Activated CD4-positive, alpha-beta T cell treated with anti-CD3 and anti-CD28 coated beads for 36 hours (primary cell): ENCODE measurements at regions not wholly inside any gene's neighbourhood (a gene's known extent, or its start where the extent isn't known, plus 50 kb on each side); places are given as distances from the start of the nearest gene placed in this dataset.

Experiments used
- ATAC-seq: fragments of 200-7000 bp; cut with Tn5 transposase; one replicate; pipeline ENCODE4 v1.10.0; 2021; ENCODE audit warnings: mild to moderate bottlenecking, moderate library complexity
- CTCF ChIA-PET: fragments of 350-600 bp; sonication (Branson Sonifier 250); formaldehyde crosslinking; loops from one replicate; lab custom pipeline; 2021; ENCODE audit warnings: antibody characterized with exemption; lab: Charles Lee
- POLR2A ChIA-PET: fragments of 350-600 bp; sonication (Branson Sonifier 250); formaldehyde crosslinking; loops from one replicate; lab custom pipeline; 2021; ENCODE audit warnings: antibody characterized with exemption, inconsistent platforms; lab: Charles Lee
- DNase-seq: peaks from one replicate; pipeline ENCODE4 v3.0.0-alpha.2; 2020
- H3K27ac Mint-ChIP-seq: one replicate; pipeline ENCODE4 v1.8.0; 2021; ENCODE audit warnings: mixed read lengths
- H3K27me3 Mint-ChIP-seq: one replicate; pipeline ENCODE4 v1.8.0; 2021; ENCODE audit warnings: mixed read lengths
- H3K36me3 Mint-ChIP-seq: one replicate; pipeline ENCODE4 v1.8.0; 2021; ENCODE audit warnings: low read depth, mixed read lengths
- H3K4me1 Mint-ChIP-seq: one replicate; pipeline ENCODE4 v1.8.0; 2021; ENCODE audit warnings: mixed read lengths
- H3K4me3 Mint-ChIP-seq: one replicate; pipeline ENCODE4 v1.8.0; 2021; ENCODE audit warnings: mild to moderate bottlenecking, moderate library complexity, mixed read lengths
- H3K9me3 Mint-ChIP-seq: one replicate; pipeline ENCODE4 v1.8.0; 2021; ENCODE audit warnings: low read depth, mixed read lengths
- intact Hi-C, 2 experiments: fragments of 100-400 bp; cut with DNase I in 1 of 2; cut with micrococcal nuclease in 1 of 2; formaldehyde crosslinking; loops; one replicate each; pipeline versions ENCODE4 v1.14.2 to v1.15.1; 2022 to 2024; cut with DNase I, micrococcal nuclease

DNA sequence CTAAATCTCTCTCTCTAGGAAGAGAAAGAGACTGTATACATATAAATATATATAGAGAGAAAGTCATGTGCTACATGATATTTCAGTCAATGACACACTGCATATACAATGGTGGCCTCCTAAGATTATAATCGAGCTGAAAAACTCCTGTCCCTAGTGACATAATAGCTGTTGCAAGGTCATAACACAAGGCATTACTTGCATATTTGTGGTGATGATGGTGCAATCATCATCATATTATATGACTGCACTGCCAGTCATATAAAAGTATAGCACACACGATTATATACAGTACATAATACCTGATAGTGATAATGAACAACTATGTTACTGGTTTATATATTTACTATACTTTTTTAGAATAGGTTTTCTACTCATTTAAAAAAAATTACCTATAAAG lies 316.7 kb downstream of the FGFR2 start:
- no peaks in the 10 kb centered on the region for H3K27me3 Mint-ChIP-seq
- ChIA-PET POLR2A (no interaction called here), CTCF (no interaction called here)
- no peak for DNase-seq
- peaks cover 3% of the 10 kb centered on the region for H3K9me3 Mint-ChIP-seq
- no peak overlapping the region for H3K27ac Mint-ChIP-seq
- no peak for ATAC-seq
- intact Hi-C loops = no loop called here
- H3K36me3 Mint-ChIP-seq = no peaks in the 10 kb centered on the region
- H3K4me3 Mint-ChIP-seq = no peak overlapping the region
- no peaks in the 10 kb centered on the region for H3K4me1 Mint-ChIP-seq

DNA sequence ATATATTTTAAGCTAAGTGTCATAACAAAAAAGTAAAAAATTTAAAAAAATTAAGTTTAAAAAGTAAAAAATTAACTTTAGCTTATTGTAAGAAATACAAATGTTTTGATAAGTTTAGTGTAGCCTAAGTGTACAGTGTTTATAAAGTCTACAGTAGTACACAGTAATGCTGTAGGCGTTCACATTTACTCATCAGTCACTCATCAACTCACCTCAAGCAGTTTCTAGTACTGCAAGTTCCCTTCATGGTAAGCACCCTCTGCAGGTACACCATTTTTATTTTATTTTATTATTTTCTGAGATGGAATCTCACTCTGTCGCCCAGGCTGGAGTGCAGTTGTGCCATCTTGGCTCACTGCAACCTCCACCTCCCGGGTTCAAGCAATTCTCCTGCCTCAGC lies 316.0 kb downstream of the FGFR2 start:
- H3K4me1 Mint-ChIP-seq = no peaks in the 10 kb centered on the region
- no peak for ATAC-seq
- no peak overlapping the region for H3K27ac Mint-ChIP-seq
- ChIA-PET POLR2A (no interaction called here), CTCF (no interaction called here)
- H3K9me3 Mint-ChIP-seq = peaks cover 3% of the 10 kb centered on the region
- no peak overlapping the region for H3K4me3 Mint-ChIP-seq
- DNase-seq = no peak
- H3K36me3 Mint-ChIP-seq = no peaks in the 10 kb centered on the region
- intact Hi-C loops = no loop called here
- H3K27me3 Mint-ChIP-seq = no peaks in the 10 kb centered on the region

DNA sequence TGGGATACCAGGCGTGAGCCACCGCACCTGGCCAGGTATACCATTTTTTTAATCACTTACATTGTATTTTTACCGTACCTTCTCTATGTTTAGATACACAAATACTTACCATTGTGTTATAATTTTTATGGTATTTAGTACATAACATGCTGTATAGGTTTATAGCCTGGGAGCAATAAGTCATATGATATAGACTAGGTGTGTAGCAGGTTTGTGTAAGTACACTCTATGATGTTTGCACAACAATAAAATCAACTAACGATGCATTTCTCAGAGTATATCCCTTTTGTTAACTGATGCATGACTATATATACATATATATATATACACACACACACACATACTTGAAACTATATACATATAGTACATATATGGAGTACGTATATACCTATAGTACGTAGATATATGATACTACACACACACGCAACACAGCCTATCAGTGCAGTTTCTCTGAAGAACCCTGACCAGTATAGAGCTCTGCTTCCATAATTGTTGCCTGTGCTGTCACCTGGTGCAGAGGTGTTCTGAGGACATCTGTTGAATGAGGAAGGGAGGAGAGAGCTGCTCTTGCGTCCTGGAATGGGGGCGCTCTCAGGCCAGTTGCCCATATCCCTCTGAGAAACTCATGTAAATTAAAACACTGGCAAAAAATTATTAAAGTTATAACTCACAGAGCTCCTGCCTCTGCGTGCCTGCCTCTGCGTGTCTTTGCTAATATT lies 315.3 kb downstream of the FGFR2 start:
- intact Hi-C loops = no loop called here
- ChIA-PET POLR2A (no interaction called here), CTCF (no interaction called here)
- peaks cover 3% of the 10 kb centered on the region for H3K9me3 Mint-ChIP-seq
- no peaks in the 10 kb centered on the region for H3K4me1 Mint-ChIP-seq
- H3K4me3 Mint-ChIP-seq = no peak overlapping the region
- no peak for ATAC-seq
- no peaks in the 10 kb centered on the region for H3K27me3 Mint-ChIP-seq
- no peaks in the 10 kb centered on the region for H3K36me3 Mint-ChIP-seq
- no peak for DNase-seq
- H3K27ac Mint-ChIP-seq = no peak overlapping the region

DNA sequence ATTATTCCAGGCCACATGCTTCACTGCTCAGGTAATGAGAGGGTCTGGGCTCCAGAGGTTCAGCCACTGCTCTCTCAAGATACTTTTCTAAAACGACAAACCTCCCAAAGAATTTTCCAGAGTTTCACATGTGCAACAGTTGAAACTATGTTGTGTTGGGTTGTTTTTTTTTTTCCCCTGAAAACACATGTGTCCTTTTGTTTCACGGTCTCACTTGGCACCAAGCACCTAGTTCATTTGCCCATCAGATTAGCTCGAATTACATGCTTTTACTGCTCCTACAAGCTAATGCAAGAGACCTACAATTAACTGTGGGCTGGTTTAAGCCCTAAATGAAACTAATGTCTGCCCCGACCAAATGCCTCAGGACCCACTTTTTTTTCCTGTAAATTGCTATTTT lies 313.3 kb downstream of the FGFR2 start:
- no peak for ATAC-seq
- intact Hi-C loops = no loop called here
- CTCF ChIA-PET = interaction anchor here (0.7 kb wide), 1 partner anchor 153 kb away, joined by 3 read pairs; no protein-coding TSS in a partner anchor

DNA sequence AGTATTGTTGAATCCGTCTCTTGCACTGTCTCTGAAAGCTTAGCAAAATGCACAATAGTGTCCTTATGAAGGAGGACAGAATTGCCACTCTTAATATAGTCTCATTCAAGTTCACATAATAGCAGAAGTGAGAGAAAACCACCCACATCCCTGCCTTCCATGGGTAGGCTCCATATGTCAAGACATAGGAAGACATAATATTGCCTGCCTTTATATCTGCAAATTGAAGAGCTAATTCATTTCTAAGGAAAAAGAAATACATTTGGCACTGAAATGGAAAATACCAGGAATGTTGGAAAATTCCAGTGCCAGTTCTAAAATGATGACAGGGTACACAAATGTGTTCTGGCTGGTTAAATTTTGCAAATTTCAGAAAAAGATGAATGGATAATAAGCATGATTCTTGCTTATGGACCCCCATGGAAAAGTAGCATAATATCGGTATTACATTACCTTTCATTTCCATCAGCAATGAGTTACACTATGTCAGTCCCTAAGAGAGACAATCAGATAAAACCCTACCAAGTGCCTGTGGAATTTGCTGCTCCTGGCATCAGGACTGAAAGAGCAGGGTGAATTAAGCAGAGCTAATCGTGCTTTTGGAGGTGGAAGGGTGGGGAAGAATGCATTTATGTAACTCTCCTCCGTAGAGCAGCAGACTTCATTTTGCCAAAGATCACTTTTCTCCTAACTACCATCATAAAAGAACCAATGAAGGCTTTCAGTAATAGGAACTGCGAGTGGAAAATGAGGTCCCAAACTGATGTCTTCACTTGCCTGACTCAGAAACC lies 312.6 kb downstream of the FGFR2 start:
- CTCF ChIA-PET = no interaction called here
- intact Hi-C loops = no loop called here
- Mint-ChIP-seq H3K4me1 (no peaks in the 10 kb centered on the region), H3K9me3 (no peaks in the 10 kb centered on the region), H3K27ac (no peak overlapping the region), H3K36me3 (no peaks in the 10 kb centered on the region), H3K27me3 (no peaks in the 10 kb centered on the region), H3K4me3 (no peak overlapping the region)
- POLR2A ChIA-PET = no interaction called here
- ATAC-seq = no peak
- no peak for DNase-seq

More for the DNA sequence above, 313.3 kb downstream of the FGFR2 start:
- no peaks in the 10 kb centered on the region for H3K4me1 Mint-ChIP-seq
- H3K9me3 Mint-ChIP-seq = no peaks in the 10 kb centered on the region
- DNase-seq = no peak
- no peak overlapping the region for H3K4me3 Mint-ChIP-seq
- H3K27me3 Mint-ChIP-seq = no peaks in the 10 kb centered on the region
- no peaks in the 10 kb centered on the region for H3K36me3 Mint-ChIP-seq
- POLR2A ChIA-PET = no interaction called here
- no peak overlapping the region for H3K27ac Mint-ChIP-seq

DNA sequence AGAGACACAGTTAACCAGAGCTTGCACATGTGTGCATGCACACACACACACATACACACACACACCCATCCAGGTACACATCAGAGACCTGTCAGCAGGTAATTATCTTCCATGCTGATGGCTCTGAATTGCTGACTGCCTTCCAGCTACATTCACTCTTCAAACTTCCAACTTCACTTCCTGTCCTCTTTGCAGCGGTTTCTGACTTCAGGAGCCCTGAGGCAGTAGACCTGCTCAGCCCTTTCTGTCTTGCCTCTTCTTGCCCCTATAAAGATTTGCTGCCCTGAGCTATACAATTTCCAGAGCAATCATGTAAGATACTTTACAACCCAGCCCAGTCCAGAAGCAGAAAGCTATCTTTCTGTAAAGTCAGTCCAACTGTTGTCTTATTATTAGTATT lies 310.2 kb downstream of the FGFR2 start:
- Mint-ChIP-seq H3K4me3 (no peak overlapping the region), H3K4me1 (no peaks in the 10 kb centered on the region), H3K9me3 (no peaks in the 10 kb centered on the region), H3K36me3 (no peaks in the 10 kb centered on the region), H3K27ac (no peak overlapping the region), H3K27me3 (peaks cover 5% of the 10 kb centered on the region)
- CTCF ChIA-PET = interaction anchor here (1.2 kb wide), 1 partner anchor 33 kb away, joined by 4 read pairs; no protein-coding TSS in a partner anchor
- no peak for ATAC-seq
- no peak for DNase-seq
- POLR2A ChIA-PET = no interaction called here
- intact Hi-C loops = no loop called here

DNA sequence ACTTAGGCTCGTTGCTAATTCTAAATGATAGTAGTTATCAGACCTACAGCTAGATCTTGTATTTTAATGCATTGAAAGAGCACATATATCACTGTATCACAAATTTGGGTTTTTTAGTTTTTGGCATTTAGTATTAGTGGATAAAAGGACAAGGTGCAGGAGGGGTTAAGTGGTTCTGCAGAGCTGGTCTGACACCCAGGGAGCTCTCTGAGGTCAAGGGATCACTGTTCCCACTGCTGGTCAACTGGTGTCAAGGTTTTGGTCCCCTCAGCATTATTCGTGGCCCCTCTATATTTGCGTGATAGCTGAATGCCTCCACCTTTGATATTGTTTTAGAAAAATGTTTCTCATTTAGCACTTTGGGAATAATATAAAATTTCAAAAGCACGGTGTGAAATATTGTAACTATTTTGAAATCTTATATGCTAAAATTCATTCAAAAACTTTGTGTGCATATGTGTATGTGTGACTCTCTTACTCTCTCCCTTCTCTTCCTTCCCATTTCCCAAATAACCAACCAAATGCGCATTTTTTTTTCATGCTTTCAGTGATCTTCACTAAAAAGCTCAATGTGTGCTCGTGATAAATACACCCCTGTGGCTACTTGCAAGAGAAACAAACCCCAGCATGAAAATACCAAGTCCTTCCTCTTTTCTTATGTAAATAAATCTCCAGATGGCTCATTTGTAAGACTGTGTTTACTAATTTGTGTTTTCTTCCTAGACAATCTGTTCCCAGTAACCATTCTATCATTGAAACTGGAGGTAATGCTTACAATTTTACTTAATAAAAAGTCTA lies 309.2 kb downstream of the FGFR2 start:
- H3K9me3 Mint-ChIP-seq = no peaks in the 10 kb centered on the region
- CTCF ChIA-PET = no interaction called here
- DNase-seq = no peak
- POLR2A ChIA-PET = no interaction called here
- no peaks in the 10 kb centered on the region for H3K36me3 Mint-ChIP-seq
- no peak overlapping the region for H3K27ac Mint-ChIP-seq
- H3K27me3 Mint-ChIP-seq = peaks cover 5% of the 10 kb centered on the region
- no peak for ATAC-seq
- H3K4me3 Mint-ChIP-seq = no peak overlapping the region
- intact Hi-C loops = no loop called here
- H3K4me1 Mint-ChIP-seq = no peaks in the 10 kb centered on the region

DNA sequence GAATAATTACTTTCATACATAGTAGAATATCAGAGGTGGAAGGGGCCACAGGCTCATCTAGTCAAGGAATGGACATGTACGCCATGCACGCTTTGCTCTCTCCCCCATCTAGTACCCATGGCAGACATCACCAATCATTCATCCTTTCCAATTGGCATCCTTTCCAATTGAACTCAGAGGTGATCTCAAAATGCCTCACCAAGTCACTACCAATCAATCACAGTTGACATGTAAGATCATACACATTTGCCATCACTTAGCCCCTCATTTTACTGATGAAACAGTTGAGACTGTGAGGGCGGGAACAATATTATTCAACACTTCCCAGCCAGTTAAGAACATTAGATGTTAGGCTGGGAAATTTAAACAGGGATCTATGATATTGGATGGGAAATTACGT lies 308.4 kb downstream of the FGFR2 start:
- intact Hi-C loops = no loop called here
- Mint-ChIP-seq H3K36me3 (no peaks in the 10 kb centered on the region), H3K4me3 (no peak overlapping the region), H3K9me3 (no peaks in the 10 kb centered on the region), H3K4me1 (no peaks in the 10 kb centered on the region), H3K27me3 (peaks cover 5% of the 10 kb centered on the region), H3K27ac (no peak overlapping the region)
- CTCF ChIA-PET = no interaction called here
- DNase-seq = no peak
- POLR2A ChIA-PET = no interaction called here
- no peak for ATAC-seq

DNA sequence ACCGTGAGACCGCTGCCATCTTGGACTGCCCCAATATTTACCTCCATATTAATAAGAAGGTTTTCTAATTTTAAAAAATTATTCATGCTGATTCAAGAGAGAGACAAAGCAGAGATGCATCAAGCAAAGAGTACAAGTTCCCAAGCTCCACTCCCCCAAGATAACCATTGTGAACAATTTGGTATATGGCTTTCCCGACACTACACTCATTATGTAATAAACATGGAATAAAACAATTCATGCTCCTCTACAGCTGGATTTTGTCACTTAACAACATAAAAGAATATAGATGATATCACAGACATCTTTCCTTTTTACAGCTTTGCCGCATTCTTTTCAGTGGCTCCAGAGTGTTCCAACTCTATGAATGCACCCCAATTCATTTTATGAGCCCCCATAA lies 307.6 kb downstream of the FGFR2 start:
- Mint-ChIP-seq H3K27me3 (peaks cover 5% of the 10 kb centered on the region), H3K36me3 (no peaks in the 10 kb centered on the region), H3K27ac (no peak overlapping the region), H3K9me3 (no peaks in the 10 kb centered on the region), H3K4me3 (no peak overlapping the region), H3K4me1 (no peaks in the 10 kb centered on the region)
- ChIA-PET CTCF (no interaction called here), POLR2A (no interaction called here)
- ATAC-seq = no peak
- no peak for DNase-seq
- intact Hi-C loops = no loop called here

DNA sequence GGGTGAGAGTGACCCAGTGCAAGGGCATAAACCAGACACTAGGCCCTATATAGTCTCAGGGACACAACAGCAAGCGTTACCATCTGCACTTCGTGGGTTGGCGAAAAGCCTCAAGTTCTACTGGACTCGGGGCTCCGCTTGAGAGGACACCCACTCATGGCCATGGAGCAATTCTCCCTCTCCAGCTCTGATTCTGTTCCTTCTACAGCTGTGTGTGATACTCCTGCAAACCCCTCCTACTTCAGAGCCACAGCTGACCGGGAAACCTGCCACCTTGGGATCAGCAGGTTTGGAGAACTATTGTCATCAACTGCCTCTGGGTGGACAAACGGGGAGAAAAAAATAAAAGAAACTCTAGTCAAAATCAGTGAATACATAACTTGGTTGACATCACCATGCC lies 306.9 kb downstream of the FGFR2 start:
- no peak overlapping the region for H3K4me3 Mint-ChIP-seq
- peaks cover 5% of the 10 kb centered on the region for H3K27me3 Mint-ChIP-seq
- no peaks in the 10 kb centered on the region for H3K36me3 Mint-ChIP-seq
- H3K9me3 Mint-ChIP-seq = no peaks in the 10 kb centered on the region
- ChIA-PET CTCF (no interaction called here), POLR2A (no interaction called here)
- no peak overlapping the region for H3K27ac Mint-ChIP-seq
- no peak for ATAC-seq
- H3K4me1 Mint-ChIP-seq = no peaks in the 10 kb centered on the region
- intact Hi-C loops = no loop called here
- DNase-seq = no peak

DNA sequence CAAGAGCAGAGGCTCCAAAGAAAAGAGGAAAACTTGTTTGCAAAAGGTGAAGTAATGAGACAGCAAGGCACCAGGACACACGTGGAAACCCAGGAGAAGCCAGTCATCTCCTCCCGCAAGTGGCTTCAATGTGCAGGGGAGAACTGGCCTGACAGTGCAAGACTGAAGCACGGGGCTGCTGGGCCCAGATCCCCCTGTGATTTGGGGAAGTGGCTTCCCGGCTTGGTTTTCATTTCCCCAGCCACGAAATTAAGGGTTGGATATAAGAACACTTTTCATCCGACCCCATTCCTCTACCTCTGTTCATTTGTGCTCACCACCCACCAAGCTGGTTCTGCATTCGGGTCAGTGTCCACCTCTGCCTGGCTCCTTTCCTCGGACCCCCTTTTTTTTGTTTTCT lies 306.4 kb downstream of the FGFR2 start:
- Mint-ChIP-seq H3K27ac (no peak overlapping the region), H3K27me3 (peaks cover 5% of the 10 kb centered on the region), H3K4me1 (no peaks in the 10 kb centered on the region), H3K36me3 (no peaks in the 10 kb centered on the region), H3K4me3 (no peak overlapping the region), H3K9me3 (no peaks in the 10 kb centered on the region)
- POLR2A ChIA-PET = no interaction called here
- ATAC-seq = no peak
- intact Hi-C loops = no loop called here
- no peak for DNase-seq
- CTCF ChIA-PET = no interaction called here
